ENCODE measurements at regions not wholly inside any gene's neighbourhood (a gene's known extent, or its start where the extent isn't known, plus 50 kb on each side); places are given as distances from the start of the nearest gene placed in this dataset.
"Not testable (repeated sequence)": the region's sequence is repeated elsewhere in the genome, so short reads cannot be mapped to it uniquely, and the experiment has no call there.

DNA sequence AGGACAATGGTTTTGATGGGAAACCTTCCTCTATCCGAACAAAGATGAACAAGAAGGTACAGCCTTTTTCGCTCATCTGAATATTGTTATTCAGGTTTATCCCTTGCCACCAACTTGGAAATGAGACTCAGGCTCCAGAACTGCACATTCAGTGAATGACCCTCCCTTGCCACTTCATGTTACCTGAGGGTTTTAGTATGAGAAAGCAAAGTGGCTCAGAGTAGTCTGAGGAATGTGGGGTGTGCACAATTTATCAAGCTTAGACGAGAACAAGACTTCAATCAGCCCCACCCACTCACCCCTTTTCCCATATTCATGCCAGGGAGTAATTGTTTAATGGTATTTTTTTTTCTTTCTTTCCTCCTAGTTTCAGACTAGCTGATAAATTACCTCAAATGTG lies 265.3 kb upstream of the POU1F1 start:
- peaks cover 0 to 5% of the 10 kb centered on the region in 2 donors for H3K4me1 ChIP-seq (replicated peaks in 1 of 2)
- H3K27ac ChIP-seq: no peak overlapping the region
- H3K4me3 ChIP-seq: no peak overlapping the region
- ATAC-seq (replicated peaks in 6 of 8): peak in 2 of 8 experiments; percentile 18 to 51
- in situ Hi-C loops (cut with MboI; ENCODE audit: low pct_unique_long_range_greater_than_20kb in 2 of 9, low sequenced_read_pairs in 9 of 9, unreplicated experiment in 9 of 9): no loop called here
- 0 to 96% (median 62%) methylated on average over 1 to 3 of the region's 3 CpGs; no CpG with 5 or more reads in 4 of the 10 experiments for WGBS, 10 experiments

DNA sequence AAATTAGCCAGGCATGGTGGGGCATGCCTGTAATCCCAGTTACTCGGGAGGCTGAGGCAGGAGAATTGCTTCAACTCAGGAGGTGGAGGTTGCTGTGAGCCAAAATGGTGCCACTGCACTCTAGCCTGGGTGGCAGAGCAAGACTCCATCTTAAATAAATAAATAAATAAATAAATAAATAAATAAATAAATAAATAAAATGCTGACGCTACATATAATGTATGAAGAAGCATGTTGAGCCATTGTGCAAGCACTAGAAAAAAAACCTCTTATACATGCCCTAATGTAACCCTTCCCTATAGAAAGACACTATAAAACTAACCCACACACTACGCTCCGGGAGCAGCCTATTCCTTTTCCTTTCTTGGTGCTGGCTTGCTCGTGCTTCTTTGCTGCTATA lies 262.3 kb upstream of the POU1F1 start:
- in situ Hi-C loops (cut with MboI; ENCODE audit: low pct_unique_long_range_greater_than_20kb in 2 of 9, low sequenced_read_pairs in 9 of 9, unreplicated experiment in 9 of 9); H3K4me3 ChIP-seq; H3K27ac ChIP-seq; ATAC-seq (replicated peaks in 6 of 8); H3K4me1 ChIP-seq (replicated peaks in 1 of 2): not testable (repeated sequence)
- WGBS, 10 experiments: 30 to 100% (median 82%) methylated on average over 1 to 5 of the region's 5 CpGs; no CpG with 5 or more reads in 1 of the 10 experiments

DNA sequence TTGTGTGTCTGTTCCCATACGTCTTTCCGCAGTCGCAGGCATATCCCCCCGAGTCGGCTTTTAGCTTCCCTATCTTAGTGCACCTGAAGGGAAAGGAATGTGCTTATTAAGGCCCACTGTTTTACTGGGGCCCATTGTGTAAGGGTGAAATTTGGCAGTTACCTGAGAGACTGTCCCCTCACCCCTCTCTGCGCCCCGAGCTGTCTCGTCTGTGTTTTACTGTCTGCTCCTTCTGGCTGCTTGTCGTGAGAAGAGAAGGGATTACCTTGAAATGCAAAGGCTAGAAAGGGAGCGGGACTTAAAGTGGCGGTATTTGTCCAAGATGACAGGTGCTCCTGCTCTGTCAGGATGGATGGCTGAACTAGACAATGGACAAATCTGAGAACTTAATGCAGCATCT lies 233.0 kb upstream of the POU1F1 start:
- in situ Hi-C loops (cut with MboI; ENCODE audit: low pct_unique_long_range_greater_than_20kb in 2 of 9, low sequenced_read_pairs in 9 of 9, unreplicated experiment in 9 of 9): loop anchor here in 2 of 9 experiments (25.0 kb wide), 2 partner anchors 197 to 503 kb away; no protein-coding TSS in a partner anchor
- Histone ChIP-seq H3K4me1 (replicated peaks in 1 of 2) (no peaks in the 10 kb centered on the region), H3K4me3 (no peak overlapping the region), H3K27ac (no peak overlapping the region)
- no peak for ATAC-seq (replicated peaks in 6 of 8)
- 27 to 94% (median 66%) methylated on average over 2 to 11 of the region's 11 CpGs; no CpG with 5 or more reads in 1 of the 10 experiments for WGBS, 10 experiments

DNA sequence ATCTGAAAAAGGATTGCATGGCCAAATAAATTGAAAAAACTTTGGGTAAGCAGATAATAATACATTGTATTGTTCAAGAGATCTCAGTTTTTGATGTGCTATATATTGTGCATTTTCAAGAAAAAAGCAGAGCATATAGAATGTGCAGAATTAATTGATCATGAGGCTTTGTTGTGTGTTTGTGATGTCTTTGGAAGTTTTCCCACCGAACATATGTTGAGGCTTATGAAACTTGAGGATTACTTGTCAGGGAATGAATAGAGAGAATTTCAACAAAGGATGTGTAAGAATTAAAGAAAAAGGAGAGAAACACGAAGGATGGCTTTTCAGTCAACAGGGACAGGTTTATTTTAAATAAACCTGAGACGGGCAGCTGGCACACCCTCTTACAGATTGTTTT lies 232.5 kb upstream of the POU1F1 start:
- ATAC-seq (replicated peaks in 6 of 8): no peak
- H3K4me1 ChIP-seq (replicated peaks in 1 of 2): no peaks in the 10 kb centered on the region
- H3K4me3 ChIP-seq: no peak overlapping the region
- in situ Hi-C loops (cut with MboI; ENCODE audit: low pct_unique_long_range_greater_than_20kb in 2 of 9, low sequenced_read_pairs in 9 of 9, unreplicated experiment in 9 of 9): loop anchor here in 2 of 9 experiments (25.0 kb wide), 2 partner anchors 197 to 503 kb away; no protein-coding TSS in a partner anchor
- H3K27ac ChIP-seq: no peak overlapping the region
- WGBS, 10 experiments: 0 to 88% (median 63%) methylated on average over 1 to 3 of the region's 3 CpGs; no CpG with 5 or more reads in 1 of the 10 experiments

DNA sequence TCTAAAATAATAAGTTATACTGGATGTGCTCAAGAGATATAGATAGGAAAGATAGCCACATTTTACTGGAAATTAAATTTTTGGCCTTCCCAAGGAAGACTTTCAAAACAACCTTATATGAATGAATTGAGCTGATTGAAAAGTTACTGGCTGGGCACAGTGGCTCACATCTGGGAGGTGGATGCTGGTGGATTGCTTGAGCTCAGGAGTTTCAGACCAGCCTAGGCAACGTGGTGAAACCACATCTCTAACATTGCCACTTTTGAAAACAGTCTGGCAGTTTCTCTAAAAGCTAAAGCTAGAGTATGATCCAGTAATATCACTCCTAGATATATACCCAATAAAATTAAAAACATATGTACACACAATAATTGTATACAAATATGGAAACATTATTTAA lies 231.4 kb upstream of the POU1F1 start:
- H3K27ac ChIP-seq: no peak overlapping the region
- H3K4me1 ChIP-seq (replicated peaks in 1 of 2): no peaks in the 10 kb centered on the region
- no peak for ATAC-seq (replicated peaks in 6 of 8)
- in situ Hi-C loops (cut with MboI; ENCODE audit: low pct_unique_long_range_greater_than_20kb in 2 of 9, low sequenced_read_pairs in 9 of 9, unreplicated experiment in 9 of 9): loop anchor here in 2 of 9 experiments (25.0 kb wide), 2 partner anchors 195 to 505 kb away; no protein-coding TSS in a partner anchor
- no peak overlapping the region for H3K4me3 ChIP-seq
- WGBS, 10 experiments: 0 to 100% (median 29%) methylated on average over 1 of the region's 1 CpG; no CpG with 5 or more reads in 4 of the 10 experiments

DNA sequence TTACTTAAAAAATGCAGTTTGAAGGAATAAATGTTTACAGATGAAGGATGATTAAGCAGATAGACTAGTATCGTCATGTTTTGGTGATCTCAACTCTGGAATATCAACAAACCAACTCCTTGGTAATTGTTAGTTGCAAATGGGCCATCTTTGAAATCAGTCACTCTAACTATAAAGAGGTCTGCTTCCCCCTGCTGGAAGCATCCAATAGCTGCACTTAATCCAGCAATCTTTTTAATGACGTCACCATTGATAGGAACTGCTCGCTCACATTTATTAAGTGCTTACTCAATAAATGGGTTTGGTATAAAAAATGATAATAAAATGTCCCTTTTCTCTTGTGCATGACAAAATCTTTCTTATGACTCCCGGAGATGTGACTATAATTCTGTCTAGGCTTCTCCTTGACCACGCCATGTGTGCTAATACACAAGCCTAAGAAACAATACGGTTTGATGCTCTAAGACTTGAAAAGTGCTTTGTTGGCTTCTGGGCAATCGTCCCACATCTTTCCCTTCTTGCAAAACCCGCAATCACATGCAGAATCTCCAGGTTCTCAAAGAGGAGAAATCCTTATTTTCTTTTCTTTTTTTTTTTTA lies 227.6 kb upstream of the POU1F1 start:
- peak in 4 of 8 experiments; percentile 64 to 81 (median 70) for ATAC-seq (replicated peaks in 6 of 8)
- WGBS, 10 experiments: 26 to 76% (median 48%) methylated on average over 4 to 8 of the region's 8 CpGs
- in situ Hi-C loops (cut with MboI; ENCODE audit: low pct_unique_long_range_greater_than_20kb in 2 of 9, low sequenced_read_pairs in 9 of 9, unreplicated experiment in 9 of 9): loop anchor here in 2 of 9 experiments (25.0 kb wide), 2 partner anchors 192 to 508 kb away; no protein-coding TSS in a partner anchor

DNA sequence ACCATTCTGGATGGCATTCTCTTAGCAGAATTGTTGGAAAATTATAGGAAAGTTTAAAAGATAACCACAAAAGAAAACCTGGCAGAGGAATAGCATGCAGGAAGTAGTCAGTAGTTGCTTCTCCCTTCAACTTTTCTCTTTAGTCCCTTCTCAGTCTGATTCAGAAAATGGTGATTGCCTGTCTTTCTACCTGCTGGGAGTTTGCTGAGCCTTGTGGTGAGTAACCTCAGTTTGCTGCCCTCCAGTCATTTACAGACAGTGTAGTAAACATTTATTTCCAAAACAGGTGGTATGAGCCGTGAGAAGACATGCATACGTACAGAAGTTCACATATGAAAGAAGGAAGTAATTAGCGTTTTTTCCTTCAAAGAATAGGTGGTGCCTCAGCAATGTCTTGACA lies 224.7 kb upstream of the POU1F1 start:
- no peak for ATAC-seq (replicated peaks in 6 of 8)

More for the DNA sequence above, 227.6 kb upstream of the POU1F1 start:
- no peaks in the 10 kb centered on the region for H3K4me1 ChIP-seq (replicated peaks in 1 of 2)
- no peak overlapping the region for H3K27ac ChIP-seq
- H3K4me3 ChIP-seq: no peak overlapping the region

DNA sequence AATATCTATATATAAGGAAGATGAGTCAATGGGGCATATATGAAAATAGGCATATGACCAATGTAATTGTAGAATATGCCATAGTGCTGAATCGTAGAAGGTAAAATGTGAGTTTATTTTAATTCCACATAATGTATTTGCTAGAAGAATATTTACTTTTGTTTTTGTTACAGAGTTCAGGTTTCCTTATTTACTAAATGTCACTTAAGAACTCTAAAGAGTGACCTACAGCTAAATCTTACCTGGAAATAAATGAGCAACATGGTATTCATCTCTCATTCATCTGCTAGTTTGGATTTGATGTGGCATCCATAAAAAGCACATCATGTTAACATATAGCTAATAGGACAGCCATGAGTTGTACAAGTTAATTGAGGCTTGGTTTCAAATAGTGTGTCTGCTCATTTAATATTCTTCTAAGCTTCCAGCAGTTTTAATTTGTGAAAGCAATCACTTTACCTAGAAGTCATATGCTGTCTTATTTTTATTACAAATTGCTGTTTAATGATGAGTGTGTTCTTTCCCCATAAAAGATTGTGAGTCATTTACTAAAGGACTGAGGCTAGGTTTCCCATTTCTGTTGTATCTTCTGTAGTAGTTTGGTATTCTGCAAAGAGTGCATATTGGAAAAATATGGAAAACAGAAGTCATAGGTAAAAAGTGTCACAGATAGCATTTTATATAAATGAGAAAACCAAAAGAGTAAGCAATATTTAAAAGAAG lies 222.1 kb upstream of the POU1F1 start:
- no peaks in the 10 kb centered on the region for H3K4me1 ChIP-seq (replicated peaks in 1 of 2)
- no peak overlapping the region for H3K4me3 ChIP-seq
- WGBS, 10 experiments: 0 to 92% (median 76%) methylated on average over 1 of the region's 1 CpG; no CpG with 5 or more reads in 2 of the 10 experiments
- H3K27ac ChIP-seq: no peak overlapping the region
- in situ Hi-C loops (cut with MboI; ENCODE audit: low pct_unique_long_range_greater_than_20kb in 2 of 9, low sequenced_read_pairs in 9 of 9, unreplicated experiment in 9 of 9): loop anchor here in 2 of 9 experiments (25.0 kb wide), 2 partner anchors 136 to 186 kb away; no protein-coding TSS in a partner anchor
- ATAC-seq (replicated peaks in 6 of 8): peak in 3 of 8 experiments; percentile 23 to 62 (median 35)

More for the DNA sequence above, 224.7 kb upstream of the POU1F1 start:
- in situ Hi-C loops (cut with MboI; ENCODE audit: low pct_unique_long_range_greater_than_20kb in 2 of 9, low sequenced_read_pairs in 9 of 9, unreplicated experiment in 9 of 9): loop anchor here in 2 of 9 experiments (25.0 kb wide), 2 partner anchors 189 to 511 kb away; no protein-coding TSS in a partner anchor
- Histone ChIP-seq H3K4me3 (no peak overlapping the region), H3K27ac (no peak overlapping the region), H3K4me1 (replicated peaks in 1 of 2) (no peaks in the 10 kb centered on the region)
- 27 to 83% (median 61%) methylated on average over 1 to 3 of the region's 3 CpGs; no CpG with 5 or more reads in 2 of the 10 experiments for WGBS, 10 experiments

DNA sequence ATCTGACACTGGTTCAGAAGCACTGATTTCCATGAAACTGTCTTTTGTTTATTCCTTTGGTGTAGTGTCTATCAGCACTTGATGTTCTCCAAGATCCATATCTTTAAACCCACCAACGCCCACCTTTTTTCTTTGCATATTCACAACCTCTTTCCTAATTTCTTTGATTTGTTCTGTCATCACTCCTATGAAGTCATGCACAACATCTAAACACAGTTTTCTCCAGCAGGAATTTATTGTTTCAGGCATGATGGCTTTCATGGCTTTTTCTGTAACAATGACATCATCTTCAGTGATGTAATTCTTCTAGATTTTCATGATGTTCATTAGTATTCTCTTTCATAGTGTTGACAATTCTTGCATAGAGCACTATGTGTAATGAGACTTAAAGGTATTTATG lies 219.6 kb upstream of the POU1F1 start:
- H3K4me1 ChIP-seq (replicated peaks in 1 of 2): no peaks in the 10 kb centered on the region
- WGBS, 10 experiments: 0 to 83% (median 40%) methylated on average over 1 of the region's 1 CpG; no CpG with 5 or more reads in 1 of the 10 experiments
- ATAC-seq (replicated peaks in 6 of 8): peak in 5 of 8 experiments; percentile 38 to 93 (median 49)
- in situ Hi-C loops (cut with MboI; ENCODE audit: low pct_unique_long_range_greater_than_20kb in 2 of 9, low sequenced_read_pairs in 9 of 9, unreplicated experiment in 9 of 9): loop anchor here in 2 of 9 experiments (25.0 kb wide), 2 partner anchors 134 to 184 kb away; no protein-coding TSS in a partner anchor
- no peak overlapping the region for H3K4me3 ChIP-seq
- H3K27ac ChIP-seq: no peak overlapping the region

DNA sequence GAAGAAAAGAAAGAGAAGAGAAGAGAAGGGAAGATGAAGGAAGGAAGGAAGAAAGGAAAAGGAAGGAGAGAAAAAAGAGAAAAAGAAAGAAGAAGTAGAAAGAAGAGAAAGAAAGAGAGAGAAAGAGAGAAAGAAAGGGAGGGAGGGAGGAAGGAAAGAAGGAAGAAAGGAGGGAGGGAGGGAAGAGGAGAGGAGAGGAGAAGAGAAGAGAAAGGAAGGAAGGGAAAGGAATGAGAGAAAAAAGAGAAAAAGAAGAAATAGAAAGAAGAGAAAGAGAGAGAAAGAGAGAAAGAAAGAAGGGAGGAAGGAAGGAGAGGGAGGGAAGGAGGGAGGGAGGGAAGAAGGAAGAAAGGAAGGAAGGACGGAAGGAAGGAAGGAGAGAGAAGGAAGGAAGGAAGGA lies 217.9 kb upstream of the POU1F1 start:
- no peak overlapping the region for H3K4me3 ChIP-seq
- in situ Hi-C loops (cut with MboI; ENCODE audit: low pct_unique_long_range_greater_than_20kb in 2 of 9, low sequenced_read_pairs in 9 of 9, unreplicated experiment in 9 of 9): loop anchor here in 2 of 9 experiments (25.0 kb wide), 2 partner anchors 132 to 182 kb away; no protein-coding TSS in a partner anchor
- ATAC-seq (replicated peaks in 6 of 8): no peak
- 47 to 100% (median 80%) methylated on average over 1 of the region's 1 CpG; no CpG with 5 or more reads in 7 of the 10 experiments for WGBS, 10 experiments
- H3K27ac ChIP-seq: no peak overlapping the region
- H3K4me1 ChIP-seq (replicated peaks in 1 of 2): no peaks in the 10 kb centered on the region

DNA sequence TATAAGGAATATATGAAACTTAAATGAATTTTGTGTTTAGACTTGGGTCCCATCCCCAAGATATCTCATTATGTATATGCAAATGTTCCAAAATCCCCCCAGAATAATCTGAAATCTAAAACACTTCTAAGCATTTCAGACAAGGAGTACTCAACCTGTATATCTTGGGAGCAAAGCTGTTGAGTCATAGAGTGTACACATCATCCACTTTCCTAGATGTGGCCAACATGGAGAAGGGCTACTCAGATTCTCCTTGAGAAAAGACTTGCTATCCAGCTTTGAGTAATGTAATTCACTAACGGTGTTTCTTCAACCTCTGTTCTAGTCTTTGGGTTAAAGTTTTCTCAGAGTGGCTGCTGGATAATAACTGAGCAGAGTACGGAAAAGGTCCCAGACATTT lies 215.5 kb upstream of the POU1F1 start:
- Histone ChIP-seq H3K4me1 (replicated peaks in 1 of 2) (no peaks in the 10 kb centered on the region), H3K27ac (no peak overlapping the region), H3K4me3 (no peak overlapping the region)
- 0 to 100% (median 86%) methylated on average over 1 to 2 of the region's 2 CpGs; no CpG with 5 or more reads in 3 of the 10 experiments for WGBS, 10 experiments
- ATAC-seq (replicated peaks in 6 of 8): no peak
- in situ Hi-C loops (cut with MboI; ENCODE audit: low pct_unique_long_range_greater_than_20kb in 2 of 9, low sequenced_read_pairs in 9 of 9, unreplicated experiment in 9 of 9): loop anchor here in 2 of 9 experiments (25.0 kb wide), 2 partner anchors 130 to 180 kb away; no protein-coding TSS in a partner anchor

DNA sequence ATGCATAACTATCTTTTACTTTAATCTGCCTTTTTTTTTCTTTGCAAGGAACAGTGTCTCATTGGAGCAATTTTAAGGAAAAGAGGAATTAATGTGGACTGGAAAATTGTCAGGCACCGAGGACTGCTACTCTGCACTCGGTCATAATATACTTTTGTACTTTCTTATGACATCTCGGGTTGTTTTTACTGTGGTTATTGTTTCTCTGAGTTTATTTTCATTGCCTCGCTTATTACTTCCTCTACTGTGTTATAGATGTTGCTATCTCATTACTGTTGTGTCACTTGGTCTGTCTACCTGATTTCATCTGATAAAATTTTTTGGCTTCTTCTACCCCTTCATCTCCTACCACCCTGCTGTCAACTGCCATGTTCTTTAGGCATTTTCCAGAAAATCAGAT lies 213.5 kb upstream of the POU1F1 start:
- WGBS, 10 experiments: 20 to 95% (median 71%) methylated on average over 2 to 4 of the region's 4 CpGs; no CpG with 5 or more reads in 1 of the 10 experiments
- ATAC-seq (replicated peaks in 6 of 8): no peak
- no peaks in the 10 kb centered on the region for H3K4me1 ChIP-seq (replicated peaks in 1 of 2)
- in situ Hi-C loops (cut with MboI; ENCODE audit: low pct_unique_long_range_greater_than_20kb in 2 of 9, low sequenced_read_pairs in 9 of 9, unreplicated experiment in 9 of 9): loop anchor here in 2 of 9 experiments (25.0 kb wide), 2 partner anchors 128 to 178 kb away; no protein-coding TSS in a partner anchor
- no peak overlapping the region for H3K4me3 ChIP-seq
- no peak overlapping the region for H3K27ac ChIP-seq
